ENCODE measurements at regions not wholly inside any gene's neighbourhood (a gene's known extent, or its start where the extent isn't known, plus 50 kb on each side); places are given as distances from the start of the nearest gene placed in this dataset.

- TF ChIP-seq ZFP69B (tag by site-specific recombination; IDR thresholded peaks at IDR 0.05) (no peak), ZBTB21 (tag by site-specific recombination; IDR thresholded peaks at IDR 0.05) (no peak)
Observed at GRCh38 chr10:94102436-94102835, 108.7 kb downstream of the PLCE1 start.

Data from HEK293 (cell line).